ENCODE measurements at regions not wholly inside any gene's neighbourhood (a gene's known extent, or its start where the extent isn't known, plus 50 kb on each side); places are given as distances from the start of the nearest gene placed in this dataset.

DNA sequence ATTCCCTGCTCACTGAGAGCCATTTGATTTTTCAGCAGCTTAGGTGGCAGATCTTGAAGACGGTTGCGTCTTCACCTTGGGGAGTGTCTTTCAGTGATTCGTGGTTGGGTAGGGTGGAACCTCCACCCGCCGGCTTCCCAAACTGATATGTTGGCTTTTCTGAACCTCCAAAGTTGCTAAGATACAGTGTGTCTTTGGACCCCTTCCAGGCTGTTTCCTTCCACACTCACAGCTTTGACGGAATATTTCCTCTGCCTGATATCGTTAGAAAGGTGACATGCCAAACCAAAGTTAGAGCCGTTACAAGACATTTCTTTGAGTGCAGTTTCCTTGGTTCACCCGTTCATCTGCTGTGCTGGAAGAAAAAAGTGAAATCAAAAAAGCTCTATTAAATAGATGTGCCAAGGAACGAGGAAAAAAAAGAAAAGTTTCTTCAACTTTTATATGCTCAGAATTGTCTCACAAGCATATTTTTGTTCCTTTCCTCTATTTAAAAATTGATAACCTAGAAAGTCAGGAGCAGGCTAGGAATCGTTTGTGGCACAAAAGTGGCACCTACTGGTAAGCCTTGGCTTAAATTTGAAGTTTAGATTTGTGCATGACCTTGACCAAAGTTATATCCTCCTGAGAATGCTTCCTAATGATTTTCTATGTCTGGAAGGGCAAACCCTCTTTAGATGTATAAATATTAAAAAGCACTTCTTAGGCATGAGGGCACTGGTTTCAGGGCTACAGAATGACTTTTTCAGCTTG lies 270.7 kb upstream of the WWC1 start:
- TF ChIP-seq, protein P1, sequence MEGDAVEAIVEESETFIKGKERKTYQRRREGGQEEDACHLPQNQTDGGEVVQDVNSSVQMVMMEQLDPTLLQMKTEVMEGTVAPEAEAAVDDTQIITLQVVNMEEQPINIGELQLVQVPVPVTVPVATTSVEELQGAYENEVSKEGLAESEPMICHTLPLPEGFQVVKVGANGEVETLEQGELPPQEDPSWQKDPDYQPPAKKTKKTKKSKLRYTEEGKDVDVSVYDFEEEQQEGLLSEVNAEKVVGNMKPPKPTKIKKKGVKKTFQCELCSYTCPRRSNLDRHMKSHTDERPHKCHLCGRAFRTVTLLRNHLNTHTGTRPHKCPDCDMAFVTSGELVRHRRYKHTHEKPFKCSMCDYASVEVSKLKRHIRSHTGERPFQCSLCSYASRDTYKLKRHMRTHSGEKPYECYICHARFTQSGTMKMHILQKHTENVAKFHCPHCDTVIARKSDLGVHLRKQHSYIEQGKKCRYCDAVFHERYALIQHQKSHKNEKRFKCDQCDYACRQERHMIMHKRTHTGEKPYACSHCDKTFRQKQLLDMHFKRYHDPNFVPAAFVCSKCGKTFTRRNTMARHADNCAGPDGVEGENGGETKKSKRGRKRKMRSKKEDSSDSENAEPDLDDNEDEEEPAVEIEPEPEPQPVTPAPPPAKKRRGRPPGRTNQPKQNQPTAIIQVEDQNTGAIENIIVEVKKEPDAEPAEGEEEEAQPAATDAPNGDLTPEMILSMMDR (IDR thresholded peaks at IDR 0.05; ENCODE audit: low read depth, low read length, missing input control) = peak; percentile 7
- TF ChIP-seq HNF4G (IDR thresholded peaks at IDR 0.05) (no peak), TAF1 (conservative IDR thresholded peaks at IDR 0.05) (no peak), ATF3 (IDR thresholded peaks at IDR 0.05) (no peak), HNF4A (conservative IDR thresholded peaks at IDR 0.05) (no peak), REST (IDR thresholded peaks at IDR 0.05) (no peak), RAD21 (IDR thresholded peaks at IDR 0.05) (peak; percentile 33 to 58), FOXA2 (IDR thresholded peaks at IDR 0.05) (no peak)

Data from liver (tissue), 3 donors.